NCI-H82 treated with DMSO at 0.1 percent for 48 hours (cell line): ENCODE measurements at regions not wholly inside any gene's neighbourhood (a gene's known extent, or its start where the extent isn't known, plus 50 kb on each side); places are given as distances from the start of the nearest gene placed in this dataset.

Source experiments
- DNase-seq: peaks from one replicate; lab custom pipeline; 2025; ENCODE audit not compliant: unreplicated experiment; lab: John Stamatoyannopoulos, UW

DNA sequence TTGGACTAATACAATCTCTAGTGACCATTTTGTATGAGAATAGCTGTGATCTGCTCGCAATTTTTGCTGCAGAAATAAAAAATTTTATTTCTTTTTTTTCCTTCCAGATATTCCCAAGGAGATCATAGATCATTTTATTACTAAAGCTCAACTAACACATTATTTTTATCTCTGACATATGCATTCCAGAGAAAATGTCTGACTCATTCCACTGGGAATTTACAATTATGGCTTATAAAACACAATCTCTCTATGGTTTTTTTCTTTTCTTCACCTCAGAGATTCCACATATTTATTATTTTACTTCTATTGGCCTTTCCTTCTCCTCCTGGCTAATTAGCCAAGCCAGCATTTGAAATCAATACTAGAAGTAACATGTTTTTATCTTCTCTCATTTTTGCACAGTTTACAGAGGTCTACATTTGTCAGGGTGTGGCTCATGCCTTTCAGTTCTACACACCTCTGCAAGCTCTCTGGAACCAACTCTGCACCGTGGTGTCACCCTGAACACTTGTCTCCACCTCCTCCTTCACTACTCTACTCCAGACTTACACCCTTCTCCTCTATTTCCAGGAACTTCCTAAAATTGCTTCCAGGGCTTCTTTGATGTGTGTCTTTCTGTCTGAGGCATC lies 59.8 kb upstream of the GPM6A start:
- DNase-seq = no peak

DNA sequence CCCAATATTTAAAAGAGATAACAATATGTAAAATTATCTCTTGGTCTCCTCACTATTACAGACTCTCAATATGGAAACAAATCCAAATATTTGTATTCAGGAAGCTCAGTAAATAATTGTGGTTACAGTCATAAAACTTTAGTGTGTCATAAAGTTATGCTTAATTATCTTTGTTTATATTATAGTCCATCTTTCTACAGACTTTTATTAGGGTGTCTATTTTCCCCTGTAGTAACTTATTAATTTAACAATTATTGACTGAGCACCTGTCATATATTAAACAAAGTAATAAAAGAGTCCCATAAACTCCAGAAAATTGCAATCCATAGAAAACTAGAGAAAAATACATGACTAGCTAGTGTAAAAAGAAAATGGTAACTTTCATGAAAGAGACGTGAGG lies 61.6 kb upstream of the GPM6A start:
- no peak for DNase-seq

DNA sequence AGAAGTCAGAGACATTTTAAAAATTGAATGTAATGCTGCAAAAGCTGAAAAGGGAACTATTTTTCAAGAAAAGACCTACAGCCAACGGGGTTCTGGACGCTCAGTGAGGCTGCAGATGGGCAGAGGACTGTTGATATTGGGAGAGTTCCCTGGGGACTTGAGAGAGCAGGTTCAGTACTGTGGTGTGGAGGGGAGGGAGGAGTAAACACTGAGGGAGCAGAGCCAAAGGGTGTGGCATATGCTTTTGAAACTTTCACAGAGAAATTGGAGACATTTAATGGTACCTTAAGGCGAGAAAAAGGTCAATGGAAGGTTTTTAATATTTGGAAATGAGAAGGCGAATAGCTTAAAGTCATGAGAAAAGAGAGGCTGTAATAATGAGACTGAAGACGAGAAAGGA lies 62.2 kb upstream of the GPM6A start:
- no peak for DNase-seq

DNA sequence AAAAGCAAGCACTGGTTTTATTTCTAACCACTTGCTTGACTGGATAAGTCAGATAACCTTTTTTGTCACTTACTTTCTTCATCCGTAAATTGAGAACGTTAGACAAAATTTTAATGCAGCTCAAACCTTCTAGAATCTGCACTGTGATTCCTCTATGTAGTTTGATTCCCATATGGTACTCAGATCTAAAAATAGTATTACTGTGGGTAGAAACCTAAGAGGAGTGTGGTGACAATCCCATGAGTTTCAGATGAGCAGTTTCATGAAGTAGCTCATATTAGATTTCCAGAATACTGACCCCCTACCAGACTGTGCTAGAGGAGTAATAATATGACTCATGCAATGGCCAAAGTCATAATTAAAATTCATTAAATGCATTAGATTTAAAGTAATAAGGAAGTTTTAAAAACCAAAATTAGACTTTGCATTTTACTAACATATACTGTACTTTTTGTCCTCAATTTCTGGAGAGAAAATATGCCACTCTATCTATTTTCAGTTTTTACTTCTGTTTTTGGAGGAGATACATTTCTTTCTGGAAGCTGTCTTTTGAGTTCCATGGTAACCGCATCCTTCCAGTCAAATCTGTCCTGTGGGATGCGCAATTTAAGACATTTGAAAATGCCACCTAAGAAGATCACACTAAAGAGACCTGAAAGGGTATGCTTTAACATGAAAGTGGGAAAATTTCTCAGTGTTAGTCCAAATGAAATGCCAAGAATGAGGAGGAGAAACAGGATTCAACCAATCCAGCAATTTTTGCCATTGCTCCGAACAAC lies 64.1 kb upstream of the GPM6A start:
- no peak for DNase-seq

DNA sequence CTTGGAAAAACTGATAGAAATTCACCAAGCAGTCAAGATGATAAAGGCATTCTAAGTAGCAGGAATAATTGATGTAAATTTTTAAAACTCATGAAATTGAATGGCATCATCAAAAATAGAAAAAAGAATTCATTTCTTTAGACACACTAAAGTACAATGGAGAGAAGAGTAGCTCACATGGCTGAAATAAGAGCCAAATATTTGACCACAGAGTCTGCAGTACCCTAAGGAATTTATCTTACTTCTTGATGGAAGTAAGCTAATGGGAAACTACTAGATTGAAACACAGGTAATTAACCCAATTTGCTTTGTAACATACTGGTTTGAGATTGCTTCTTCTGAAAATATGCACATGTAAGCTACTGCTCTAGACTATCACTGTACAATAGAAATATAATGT lies 70.8 kb upstream of the GPM6A start:
- no peak for DNase-seq

DNA sequence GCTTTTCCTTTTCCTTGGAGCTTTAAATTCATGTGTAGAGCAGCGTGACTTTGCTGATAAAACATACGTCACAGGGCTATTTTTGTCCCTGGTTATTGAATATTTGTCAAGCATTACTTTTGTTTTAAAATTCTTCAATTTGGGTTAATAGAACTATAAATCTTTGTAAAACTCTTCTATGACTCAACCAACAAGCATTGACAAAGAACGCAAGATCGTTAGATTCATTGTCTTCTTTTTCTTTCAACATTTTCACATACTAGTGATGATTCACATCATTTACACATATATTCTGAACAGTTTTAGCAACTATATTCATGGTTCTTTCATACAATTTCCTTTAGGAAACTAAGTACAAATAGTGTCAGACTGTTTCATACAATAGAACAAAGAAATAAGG lies 72.0 kb upstream of the GPM6A start:
- no peak for DNase-seq

DNA sequence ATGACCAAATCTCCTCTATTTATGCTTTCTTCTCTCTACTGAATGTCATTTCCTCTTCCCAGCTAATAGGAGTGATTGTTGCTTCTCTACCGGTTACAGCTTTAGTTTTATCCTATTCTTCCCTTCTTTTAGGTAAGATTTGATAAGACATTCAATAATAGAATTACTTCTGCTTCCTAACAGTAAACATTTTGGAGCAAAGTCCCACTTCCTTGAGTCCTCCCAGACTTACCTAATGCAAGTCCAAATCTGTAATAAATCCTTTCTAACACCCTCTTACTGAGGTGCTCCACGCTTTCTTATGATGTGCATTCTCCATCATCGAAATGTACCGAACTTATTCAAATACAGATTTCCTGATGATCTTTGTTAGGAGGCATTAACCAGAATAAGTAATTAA lies 79.2 kb upstream of the GPM6A start:
- no peak for DNase-seq

DNA sequence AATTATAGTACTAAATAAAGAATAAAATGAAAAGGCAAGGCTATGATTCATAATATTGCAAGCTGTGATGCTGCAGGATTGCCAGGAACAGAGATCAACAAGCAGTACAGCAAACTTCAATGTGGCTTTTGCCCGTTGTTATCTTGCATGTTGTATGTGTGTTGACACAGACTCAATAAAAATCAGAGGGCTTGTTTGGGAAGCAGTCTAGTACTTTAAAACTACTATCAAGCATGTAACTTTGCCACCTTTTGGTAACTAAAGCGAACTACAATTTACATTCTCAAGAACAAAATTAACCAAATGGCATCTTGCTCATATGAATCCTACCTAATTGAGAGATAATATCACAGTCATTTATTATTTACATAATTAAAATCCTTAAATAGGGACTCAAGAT lies 79.8 kb upstream of the GPM6A start:
- DNase-seq = peak; percentile 7

DNA sequence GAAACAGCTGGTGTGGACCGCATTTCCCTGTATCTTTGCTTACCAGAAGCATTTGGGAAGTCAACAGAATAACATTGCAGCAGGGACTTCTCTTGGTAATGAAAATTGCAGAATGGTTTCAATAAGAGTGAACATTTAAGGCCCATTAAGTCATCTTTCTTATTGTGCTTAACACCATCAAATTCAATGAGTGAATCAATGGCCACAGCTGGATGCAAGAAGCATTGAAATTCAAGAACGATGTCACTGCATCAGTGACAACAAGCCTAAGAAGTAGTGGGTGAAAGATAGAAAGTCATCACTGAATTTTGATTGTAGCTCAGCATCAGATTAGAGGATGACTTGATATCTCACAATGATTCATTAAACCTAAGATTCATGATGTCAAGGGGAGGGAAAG lies 93.9 kb upstream of the GPM6A start:
- no peak for DNase-seq

DNA sequence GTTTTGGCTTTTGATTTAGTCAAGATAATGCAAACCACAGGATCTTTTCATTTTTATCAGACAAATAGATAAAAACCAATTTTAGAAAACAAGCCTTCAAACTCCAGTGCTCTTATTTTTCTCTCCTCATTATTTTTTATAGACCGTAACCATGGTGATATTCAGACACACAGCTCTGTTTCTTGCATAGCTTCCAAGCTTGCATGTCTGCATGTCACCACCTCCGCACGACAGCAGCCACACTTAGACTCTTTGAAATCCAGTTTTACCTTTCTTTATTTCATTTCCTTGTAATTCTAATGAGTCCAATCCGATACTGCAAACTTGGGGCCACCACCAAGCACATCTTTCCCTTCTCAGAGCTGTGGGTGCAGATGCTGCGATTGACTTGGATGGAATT lies 94.3 kb upstream of the GPM6A start:
- no peak for DNase-seq

DNA sequence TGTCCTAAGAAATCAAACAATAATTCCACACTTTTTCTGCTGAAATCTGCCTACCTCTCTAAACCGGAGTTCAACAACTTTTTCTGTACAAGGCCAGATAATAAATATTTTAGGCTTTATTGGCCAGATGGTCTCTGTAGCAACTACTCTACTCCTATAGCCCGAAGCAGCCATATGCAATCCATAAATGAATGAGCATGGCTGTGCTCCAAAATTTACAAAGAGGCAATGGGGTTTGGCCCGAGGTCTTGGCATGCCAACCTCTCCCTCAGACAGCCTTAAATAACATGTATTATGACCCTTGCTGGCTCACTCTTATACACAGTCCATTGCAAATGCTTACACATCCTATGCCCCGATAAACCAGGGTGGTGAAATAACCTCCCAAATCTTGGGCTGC lies 98.6 kb upstream of the GPM6A start:
- DNase-seq = no peak

DNA sequence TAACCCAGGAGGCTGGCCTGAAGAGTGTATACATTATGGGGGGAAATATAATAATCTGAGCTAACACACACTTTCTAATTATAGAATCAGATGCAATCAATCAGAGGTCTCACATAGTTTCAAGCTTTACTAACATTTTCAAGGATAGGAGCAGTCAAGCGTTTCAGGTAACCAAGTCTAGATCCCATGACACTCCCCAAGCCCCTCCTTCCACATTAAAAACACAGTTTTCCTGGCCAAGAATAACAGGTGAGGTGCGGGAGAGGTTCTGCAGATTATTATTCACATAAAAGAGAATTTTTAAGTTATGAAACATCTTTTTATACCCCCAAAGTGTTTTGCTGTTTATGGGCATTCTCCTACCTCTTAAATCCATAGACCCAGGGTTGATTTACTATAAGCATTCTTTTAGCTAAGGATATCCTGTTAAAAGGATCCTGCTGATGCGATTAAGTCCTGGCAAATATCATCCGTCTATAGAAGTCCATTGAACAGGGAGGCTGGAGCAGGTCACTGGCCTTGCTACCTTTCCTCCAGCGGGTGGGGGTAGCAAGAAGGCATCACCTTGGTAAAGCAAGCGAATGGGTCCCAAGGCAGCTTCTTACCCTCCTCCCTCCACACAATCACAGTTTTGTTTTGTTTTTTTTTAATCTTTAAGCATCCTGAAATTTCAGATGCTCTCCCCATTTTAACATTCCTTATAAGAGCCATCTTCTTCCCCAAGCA lies 104.7 kb upstream of the GPM6A start:
- peak; percentile 71 for DNase-seq

DNA sequence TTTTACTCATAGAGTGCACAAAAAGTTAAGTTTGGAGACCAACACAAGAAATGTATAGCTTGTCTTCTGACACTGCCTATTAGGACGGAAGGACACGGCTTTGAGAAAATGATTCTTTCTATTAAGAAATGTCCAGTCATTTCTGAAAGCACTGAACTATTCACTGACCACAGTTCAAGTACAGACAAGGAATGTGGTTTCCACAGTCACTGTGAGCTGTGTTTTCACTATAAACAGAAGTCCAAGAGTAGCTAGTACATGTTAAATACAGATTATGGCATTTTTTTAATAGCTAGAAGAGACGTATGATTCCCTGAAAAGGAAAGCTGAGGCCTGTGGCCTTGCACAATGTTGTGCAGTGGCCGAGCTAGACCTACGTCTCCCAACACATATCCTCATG lies 115.1 kb upstream of the GPM6A start:
- DNase-seq = no peak

DNA sequence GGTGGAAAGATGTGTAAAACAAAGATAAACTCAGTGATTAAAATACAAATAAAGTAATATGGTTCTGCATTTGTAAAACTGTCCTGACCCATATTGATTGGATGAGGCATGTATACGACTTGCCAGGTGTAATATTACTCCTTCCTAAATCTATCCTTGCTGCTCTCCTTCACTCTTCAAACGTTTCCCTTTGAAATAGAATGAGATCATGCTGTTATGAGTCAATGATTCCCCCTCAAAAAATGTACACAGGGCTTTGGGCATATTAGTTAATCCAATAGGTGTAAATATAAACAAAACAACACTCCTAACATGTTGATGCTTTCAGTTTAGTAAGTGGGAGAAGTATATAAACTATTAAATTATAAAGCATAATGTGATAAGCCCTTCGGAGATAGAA lies 117.4 kb upstream of the GPM6A start:
- no peak for DNase-seq

DNA sequence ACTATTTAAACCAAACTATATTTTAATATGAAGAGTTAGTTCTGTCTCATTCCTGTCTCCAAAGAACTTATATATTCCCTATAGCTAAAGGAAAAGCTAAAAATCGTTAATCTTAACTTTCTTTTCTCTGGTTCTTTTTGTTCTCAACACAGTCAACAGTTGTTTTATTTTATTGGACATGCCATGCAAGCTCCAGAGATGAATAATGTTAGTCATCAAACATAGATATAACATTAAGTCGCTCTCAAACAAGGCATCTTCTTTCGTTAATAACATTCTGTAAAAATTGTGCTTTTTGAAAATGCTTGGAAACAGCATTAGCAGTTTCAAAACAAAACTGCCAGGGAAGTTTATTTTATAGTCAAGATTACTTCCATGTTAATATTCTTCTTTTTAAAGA lies 117.9 kb upstream of the GPM6A start:
- no peak for DNase-seq

DNA sequence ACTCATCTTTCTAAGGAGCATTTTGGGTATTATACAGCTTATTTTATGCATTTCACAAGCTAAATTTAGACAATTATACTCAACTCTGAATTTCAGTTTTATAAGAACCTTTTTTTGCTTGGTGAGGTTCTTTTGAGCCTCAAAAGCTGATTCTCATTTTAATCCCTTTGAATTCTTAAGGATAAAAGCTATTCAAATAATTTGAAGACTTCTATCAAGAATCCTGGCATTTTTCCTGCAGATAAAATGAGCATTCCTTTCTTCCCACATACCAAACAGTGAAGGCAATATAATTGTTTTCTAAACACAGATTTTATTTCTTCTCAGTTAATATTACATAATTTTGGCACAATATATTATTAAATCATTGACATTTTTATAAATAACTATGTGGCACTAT lies 118.4 kb upstream of the GPM6A start:
- no peak for DNase-seq

DNA sequence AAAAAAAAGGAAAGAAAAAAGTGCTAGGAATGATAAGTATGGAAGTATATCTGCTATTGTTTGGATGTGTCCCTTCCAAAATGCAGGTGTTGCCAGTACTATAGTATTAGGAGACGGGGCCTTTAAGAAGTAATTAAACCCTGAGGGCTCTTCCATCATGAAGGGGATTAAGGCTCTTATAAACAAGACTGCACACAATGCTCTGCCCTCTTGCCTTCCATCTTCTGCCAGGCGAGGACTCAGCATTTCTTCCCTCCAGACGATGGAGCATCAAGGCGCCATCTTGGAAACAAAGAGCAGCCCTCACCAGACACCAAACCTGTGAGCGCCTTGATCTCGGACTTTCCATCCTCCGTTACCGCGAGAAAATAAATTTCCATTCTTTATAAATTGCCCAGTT lies 120.1 kb upstream of the GPM6A start:
- DNase-seq = no peak

DNA sequence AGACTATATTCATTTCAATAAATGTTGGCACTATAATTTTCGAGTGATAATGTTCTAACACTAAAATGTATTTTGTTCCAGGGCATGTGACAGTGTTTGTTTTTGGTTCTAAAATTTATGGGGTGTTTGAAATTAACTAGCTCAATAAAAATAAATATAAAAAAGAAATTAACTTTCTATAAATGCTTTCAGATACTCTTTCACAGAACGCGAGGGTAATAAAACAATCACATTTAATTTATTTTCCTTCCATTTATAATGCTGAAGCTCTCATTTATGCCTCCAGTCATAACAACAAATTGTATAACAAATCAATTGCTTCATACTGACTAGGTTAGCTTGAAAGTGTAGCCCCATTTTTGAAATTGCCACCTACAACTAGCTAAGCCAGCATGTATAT lies 122.4 kb upstream of the GPM6A start:
- DNase-seq = no peak

DNA sequence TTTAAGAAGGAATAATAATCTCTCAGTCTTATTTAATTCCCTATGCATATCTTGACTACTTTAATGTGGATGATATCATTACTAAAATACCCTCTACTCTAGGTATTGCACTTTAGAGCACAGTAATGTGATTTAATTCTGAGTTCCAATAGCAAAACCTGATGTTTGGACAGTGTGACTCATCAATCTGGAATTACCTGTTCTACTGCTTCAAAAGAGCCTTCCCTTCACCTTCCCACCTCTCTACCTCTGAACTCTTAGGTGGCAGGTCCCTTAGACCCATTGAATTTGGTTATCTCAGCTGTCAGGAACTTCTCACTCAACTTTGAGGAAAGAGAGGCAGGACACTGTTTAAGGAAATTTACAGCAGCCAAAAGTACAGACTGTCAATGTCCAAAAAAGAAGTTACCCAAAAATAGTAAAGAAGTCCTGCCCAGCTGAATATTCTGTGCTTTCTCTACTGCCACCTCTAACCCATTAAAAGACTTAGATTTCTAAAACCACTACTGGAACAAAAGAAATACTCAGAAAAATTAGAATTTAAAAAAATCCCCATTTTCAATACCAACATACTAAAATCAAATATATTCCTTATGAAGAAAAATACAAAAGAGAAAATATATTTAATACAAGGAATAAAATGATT lies 123.1 kb upstream of the GPM6A start:
- no peak for DNase-seq

DNA sequence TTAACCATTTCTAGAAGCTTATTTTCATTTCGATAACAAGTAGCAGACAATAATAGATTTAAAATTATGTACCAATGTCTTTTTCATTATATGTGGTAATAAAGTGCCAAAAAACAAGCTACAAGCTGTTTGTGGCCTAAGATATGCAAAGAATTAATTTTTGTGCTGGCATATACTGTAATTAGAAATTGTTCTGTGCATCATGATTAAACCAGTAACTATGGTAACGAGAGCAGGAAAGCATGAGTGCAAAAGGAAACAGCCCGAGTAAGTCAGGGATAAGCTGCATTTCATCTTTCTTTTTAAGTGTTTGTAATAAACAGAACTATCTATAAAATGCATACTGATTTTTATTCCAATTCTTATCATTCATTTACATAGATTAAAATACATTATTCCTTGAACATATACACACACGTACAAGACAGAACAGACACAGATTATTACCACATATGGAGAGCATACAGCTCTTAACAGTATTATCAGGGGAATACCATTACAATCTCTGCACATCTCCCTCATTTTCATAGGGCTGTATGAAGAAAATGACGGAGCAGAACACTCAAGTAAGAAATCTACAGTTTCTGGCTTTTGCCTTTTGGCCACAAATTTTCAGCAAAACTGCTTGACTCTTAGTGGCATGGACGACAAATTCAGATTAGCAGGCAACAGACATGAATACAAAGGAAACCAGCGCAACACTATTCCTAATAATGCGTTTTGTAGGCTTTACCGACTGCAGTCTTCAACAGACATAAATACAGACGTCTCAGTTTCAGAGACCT lies 121.3 kb upstream of the WDR17 start:
- DNase-seq = no peak

DNA sequence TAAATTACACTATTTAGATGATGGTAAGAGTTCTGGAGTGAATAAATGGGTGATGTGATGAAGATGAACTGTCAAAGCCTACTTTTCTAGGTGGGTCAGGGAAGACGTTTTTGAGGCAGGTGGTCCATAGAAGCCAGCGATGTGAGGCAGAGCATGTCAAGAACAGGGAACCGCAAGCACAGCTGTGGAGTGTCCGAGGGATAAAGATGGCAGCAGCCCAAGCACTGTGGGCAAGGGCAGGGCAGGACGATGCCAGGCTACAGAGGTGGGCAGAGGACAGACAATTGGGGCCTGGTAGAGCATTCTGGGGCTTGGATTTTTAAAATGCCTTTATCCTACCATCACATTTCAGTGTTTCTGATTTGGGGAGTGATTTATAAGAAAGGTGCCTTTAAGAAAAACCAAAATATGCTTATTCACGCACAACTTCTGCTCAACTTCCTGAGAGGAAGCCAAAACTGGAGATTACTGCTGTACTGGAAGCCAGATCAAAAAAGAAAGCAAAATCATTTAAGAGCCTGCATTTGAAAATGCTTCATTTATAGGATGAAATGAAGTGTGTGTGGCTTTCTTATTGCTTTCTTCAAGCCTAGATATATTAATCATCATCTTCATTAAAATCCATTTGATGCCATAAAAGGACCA lies 119.0 kb upstream of the WDR17 start:
- no peak for DNase-seq
